Loucy (cell line): ENCODE measurements at regions not wholly inside any gene's neighbourhood (a gene's known extent, or its start where the extent isn't known, plus 50 kb on each side); places are given as distances from the start of the nearest gene placed in this dataset.

ENCODE experiments used
- EZH2phosphoT487 ChIP-seq: fragments of 200-600 bp; IDR thresholded peaks from 2 replicates; pipeline ENCODE4 v1.6.1; 2018; ENCODE audit warnings: antibody characterized with exemption, mild to moderate bottlenecking, moderate library complexity, borderline replicate concordance
- TF ChIP-seq, protein P1 (sequence below): fragments of 200-600 bp; sonication (generic); conservative IDR thresholded peaks from 2 replicates; pipeline ENCODE4 v1.5.1; 2014; ENCODE audit warnings: mild to moderate bottlenecking, antibody characterized with exemption, low read length

GRCh38 chr11:95714843-95715776 lies 74.5 kb downstream of the FAM76B start:
- TF ChIP-seq, protein P1, sequence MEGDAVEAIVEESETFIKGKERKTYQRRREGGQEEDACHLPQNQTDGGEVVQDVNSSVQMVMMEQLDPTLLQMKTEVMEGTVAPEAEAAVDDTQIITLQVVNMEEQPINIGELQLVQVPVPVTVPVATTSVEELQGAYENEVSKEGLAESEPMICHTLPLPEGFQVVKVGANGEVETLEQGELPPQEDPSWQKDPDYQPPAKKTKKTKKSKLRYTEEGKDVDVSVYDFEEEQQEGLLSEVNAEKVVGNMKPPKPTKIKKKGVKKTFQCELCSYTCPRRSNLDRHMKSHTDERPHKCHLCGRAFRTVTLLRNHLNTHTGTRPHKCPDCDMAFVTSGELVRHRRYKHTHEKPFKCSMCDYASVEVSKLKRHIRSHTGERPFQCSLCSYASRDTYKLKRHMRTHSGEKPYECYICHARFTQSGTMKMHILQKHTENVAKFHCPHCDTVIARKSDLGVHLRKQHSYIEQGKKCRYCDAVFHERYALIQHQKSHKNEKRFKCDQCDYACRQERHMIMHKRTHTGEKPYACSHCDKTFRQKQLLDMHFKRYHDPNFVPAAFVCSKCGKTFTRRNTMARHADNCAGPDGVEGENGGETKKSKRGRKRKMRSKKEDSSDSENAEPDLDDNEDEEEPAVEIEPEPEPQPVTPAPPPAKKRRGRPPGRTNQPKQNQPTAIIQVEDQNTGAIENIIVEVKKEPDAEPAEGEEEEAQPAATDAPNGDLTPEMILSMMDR: no peak
- TF ChIP-seq EZH2phosphoT487: no peak
